ENCODE measurements at regions not wholly inside any gene's neighbourhood (a gene's known extent, or its start where the extent isn't known, plus 50 kb on each side); places are given as distances from the start of the nearest gene placed in this dataset.

DNA sequence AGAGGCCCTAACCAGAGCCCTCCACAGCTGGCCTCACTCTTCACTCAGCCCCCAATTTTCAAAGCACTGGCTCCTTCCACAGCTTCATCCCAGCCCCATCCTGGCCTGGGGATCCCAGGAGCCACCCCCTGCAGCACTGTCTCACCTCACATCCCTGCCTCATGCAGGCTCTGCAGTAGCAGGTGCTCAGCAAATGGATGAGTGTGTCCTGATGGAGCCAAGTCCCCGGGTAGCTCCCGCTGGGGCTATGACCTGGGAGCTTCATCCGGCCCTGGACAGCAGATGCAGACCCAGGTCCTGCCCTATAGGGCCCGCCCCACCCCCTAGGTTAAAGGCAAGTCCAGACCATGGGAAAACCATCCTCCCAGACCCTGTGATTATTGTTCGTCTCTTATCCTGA, 143.2 kb upstream of the ZNF507 start:
- ChIA-PET CTCF (interaction anchor here (1.0 kb wide), 1 partner anchor 22 kb away, joined by 4 read pairs; no protein-coding TSS in a partner anchor), POLR2A (no interaction called here)

DNA sequence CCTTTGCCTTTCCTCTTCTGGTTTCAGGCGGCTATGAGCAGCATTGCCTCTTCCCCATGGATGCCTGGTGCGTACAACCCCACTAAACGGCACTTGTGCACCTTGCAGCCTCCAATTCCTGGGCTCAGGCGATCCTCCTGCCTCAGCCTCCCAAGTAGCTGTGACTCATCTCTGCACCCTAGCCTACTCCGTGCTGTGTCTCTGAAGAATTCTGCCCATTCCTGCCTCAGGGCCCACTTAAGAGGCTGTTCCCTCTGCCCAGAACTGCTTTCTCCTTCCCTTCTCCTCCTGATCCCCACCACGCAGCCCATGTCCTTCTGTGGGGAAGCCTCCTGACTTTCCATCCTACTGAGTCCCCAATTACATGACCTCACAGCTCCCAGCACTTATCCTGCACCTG, 142.2 kb upstream of the ZNF507 start:
- DNase-seq (ENCODE audit: low read depth): no peak
- no peak overlapping the region for H3K4me3 ChIP-seq (ENCODE audit: low read depth, low read length)
- ChIA-PET POLR2A (no interaction called here), CTCF (no interaction called here)
- H3K27me3 ChIP-seq (ENCODE audit: control insufficient read depth, insufficient read depth, low read length): no peaks in the 10 kb centered on the region
- TF ChIP-seq, protein P1, sequence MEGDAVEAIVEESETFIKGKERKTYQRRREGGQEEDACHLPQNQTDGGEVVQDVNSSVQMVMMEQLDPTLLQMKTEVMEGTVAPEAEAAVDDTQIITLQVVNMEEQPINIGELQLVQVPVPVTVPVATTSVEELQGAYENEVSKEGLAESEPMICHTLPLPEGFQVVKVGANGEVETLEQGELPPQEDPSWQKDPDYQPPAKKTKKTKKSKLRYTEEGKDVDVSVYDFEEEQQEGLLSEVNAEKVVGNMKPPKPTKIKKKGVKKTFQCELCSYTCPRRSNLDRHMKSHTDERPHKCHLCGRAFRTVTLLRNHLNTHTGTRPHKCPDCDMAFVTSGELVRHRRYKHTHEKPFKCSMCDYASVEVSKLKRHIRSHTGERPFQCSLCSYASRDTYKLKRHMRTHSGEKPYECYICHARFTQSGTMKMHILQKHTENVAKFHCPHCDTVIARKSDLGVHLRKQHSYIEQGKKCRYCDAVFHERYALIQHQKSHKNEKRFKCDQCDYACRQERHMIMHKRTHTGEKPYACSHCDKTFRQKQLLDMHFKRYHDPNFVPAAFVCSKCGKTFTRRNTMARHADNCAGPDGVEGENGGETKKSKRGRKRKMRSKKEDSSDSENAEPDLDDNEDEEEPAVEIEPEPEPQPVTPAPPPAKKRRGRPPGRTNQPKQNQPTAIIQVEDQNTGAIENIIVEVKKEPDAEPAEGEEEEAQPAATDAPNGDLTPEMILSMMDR (IDR thresholded peaks at IDR 0.05; ENCODE audit: insufficient read depth, low read depth, low read length): no peak
- no peaks in the 10 kb centered on the region for H3K36me3 ChIP-seq (ENCODE audit: control insufficient read depth, insufficient read depth, low read length)

More for the DNA sequence above, 143.2 kb upstream of the ZNF507 start:
- H3K27me3 ChIP-seq (ENCODE audit: control insufficient read depth, insufficient read depth, low read length): no peaks in the 10 kb centered on the region
- DNase-seq (ENCODE audit: low read depth): no peak
- H3K36me3 ChIP-seq (ENCODE audit: control insufficient read depth, insufficient read depth, low read length): no peaks in the 10 kb centered on the region
- no peak overlapping the region for H3K4me3 ChIP-seq (ENCODE audit: low read depth, low read length)
- TF ChIP-seq, protein P1 (IDR thresholded peaks at IDR 0.05; ENCODE audit: insufficient read depth, low read depth, low read length): no peak

DNA sequence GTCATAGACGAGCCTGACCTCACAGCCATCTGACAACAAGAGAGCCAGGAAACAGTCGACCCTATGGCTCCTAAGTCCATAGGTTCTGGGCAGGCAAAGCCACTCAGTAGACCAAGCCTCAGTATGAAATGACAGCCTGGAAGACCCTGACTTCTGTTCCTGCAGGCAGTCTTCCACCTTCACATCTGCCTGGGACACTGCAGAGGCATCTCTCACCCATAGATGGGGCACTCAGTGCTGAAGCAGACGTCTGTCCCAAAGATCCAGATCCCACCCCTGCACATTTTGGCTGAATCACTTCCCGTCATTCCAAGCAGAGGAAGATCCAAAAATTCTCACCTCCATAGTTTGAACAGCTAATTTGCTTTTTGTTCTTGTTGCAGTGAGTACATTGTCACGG, 139.3 kb upstream of the ZNF507 start:
- TF ChIP-seq, protein P1 (IDR thresholded peaks at IDR 0.05; ENCODE audit: insufficient read depth, low read depth, low read length): no peak
- Histone ChIP-seq H3K36me3 (ENCODE audit: control insufficient read depth, insufficient read depth, low read length) (no peaks in the 10 kb centered on the region), H3K27me3 (ENCODE audit: control insufficient read depth, insufficient read depth, low read length) (no peaks in the 10 kb centered on the region), H3K4me3 (ENCODE audit: low read depth, low read length) (no peak overlapping the region)
- POLR2A ChIA-PET: no interaction called here
- CTCF ChIA-PET: interaction anchor here (1.7 kb wide), 1 partner anchor 19 kb away, joined by 4 read pairs; no protein-coding TSS in a partner anchor
- no peak for DNase-seq (ENCODE audit: low read depth)

DNA sequence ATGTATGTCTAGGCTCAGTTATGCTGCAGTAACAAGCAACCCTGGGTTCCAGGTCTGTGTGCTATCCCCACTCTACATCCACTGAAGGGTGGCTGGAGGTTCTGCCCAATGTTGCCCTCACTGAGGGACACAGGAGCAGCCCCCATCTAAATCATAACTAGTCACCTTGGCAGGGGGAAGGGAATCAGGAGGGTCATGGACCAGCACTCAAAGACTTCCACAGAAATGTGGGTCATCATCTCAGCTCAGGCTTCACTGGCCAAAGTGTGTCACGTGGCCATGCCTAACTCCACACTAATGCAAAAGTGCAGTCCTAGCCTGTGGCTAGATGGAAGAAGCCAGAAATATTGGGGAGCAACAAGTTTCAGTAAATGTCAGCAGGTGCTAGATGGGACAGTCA, 137.3 kb upstream of the ZNF507 start:
- no peak for DNase-seq (ENCODE audit: low read depth)
- no peak overlapping the region for H3K4me3 ChIP-seq (ENCODE audit: low read depth, low read length)
- H3K27me3 ChIP-seq (ENCODE audit: control insufficient read depth, insufficient read depth, low read length): no peaks in the 10 kb centered on the region
- H3K36me3 ChIP-seq (ENCODE audit: control insufficient read depth, insufficient read depth, low read length): no peaks in the 10 kb centered on the region
- ChIA-PET POLR2A (no interaction called here), CTCF (no interaction called here)
- TF ChIP-seq, protein P1 (IDR thresholded peaks at IDR 0.05; ENCODE audit: insufficient read depth, low read depth, low read length): no peak

DNA sequence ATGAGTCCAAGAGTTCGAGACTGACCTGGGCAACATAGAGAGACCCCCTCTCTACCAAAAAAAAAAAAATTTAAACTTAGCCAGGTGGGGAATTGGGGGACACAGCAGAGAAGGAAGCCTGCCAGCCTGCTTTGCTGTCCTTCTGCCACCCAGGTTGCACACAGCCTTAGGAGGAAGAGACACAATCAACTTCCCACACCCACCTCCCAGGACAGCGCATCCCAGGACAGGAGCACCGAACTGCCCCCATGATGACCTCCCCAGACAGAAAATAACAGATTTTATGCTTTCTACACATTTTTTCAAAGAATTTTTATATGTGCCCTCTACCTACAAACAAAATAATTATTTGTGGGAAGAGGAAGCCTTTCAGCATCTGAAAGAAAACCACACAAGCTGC, 126.0 kb upstream of the ZNF507 start:
- Histone ChIP-seq H3K27me3 (ENCODE audit: control insufficient read depth, insufficient read depth, low read length) (no peaks in the 10 kb centered on the region), H3K36me3 (ENCODE audit: control insufficient read depth, insufficient read depth, low read length) (no peaks in the 10 kb centered on the region), H3K4me3 (ENCODE audit: low read depth, low read length) (no peak overlapping the region)
- POLR2A ChIA-PET: no interaction called here
- TF ChIP-seq, protein P1 (IDR thresholded peaks at IDR 0.05; ENCODE audit: insufficient read depth, low read depth, low read length): no peak
- CTCF ChIA-PET: interaction anchor here (0.6 to 1.0 kb wide), 3 partner anchors 13 to 1551 kb away, joined by 3 read pairs; no protein-coding TSS in a partner anchor
- DNase-seq (ENCODE audit: low read depth): no peak

Data from BJ (cell line).